HG03108 (cell line): ENCODE measurements at regions not wholly inside any gene's neighbourhood (a gene's known extent, or its start where the extent isn't known, plus 50 kb on each side); places are given as distances from the start of the nearest gene placed in this dataset.
"Not testable (repeated sequence)": the region's sequence is repeated elsewhere in the genome, so short reads cannot be mapped to it uniquely, and the experiment has no call there.

Experiments used
- ATAC-seq: cut with Tn5 transposase; IDR thresholded peaks from one replicate; pipeline ENCODE4 v1.9.1; 2021; ENCODE audit warnings: moderate library complexity; ENCODE audit not compliant: unreplicated experiment

DNA sequence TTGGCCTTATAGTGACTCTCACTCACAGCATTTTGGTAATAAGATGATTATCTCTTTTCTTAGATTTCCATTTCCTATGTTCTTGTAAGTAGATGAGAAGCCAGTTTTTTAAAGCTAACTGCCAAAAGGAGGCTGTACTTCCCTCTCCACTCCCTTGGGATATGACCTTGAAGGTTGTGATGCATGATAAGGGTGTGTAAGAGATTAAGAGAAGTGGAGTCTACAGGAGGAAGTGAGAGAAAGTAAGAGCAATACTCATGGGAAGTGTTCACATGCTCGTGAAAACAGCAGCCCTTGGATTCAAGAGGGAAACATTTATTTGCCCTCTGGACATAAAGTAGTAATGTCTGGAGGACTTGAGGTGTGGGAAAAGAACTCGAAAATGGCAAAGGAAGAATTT is 171.5 kb downstream of the EVA1A start:
- ATAC-seq = no peak

DNA sequence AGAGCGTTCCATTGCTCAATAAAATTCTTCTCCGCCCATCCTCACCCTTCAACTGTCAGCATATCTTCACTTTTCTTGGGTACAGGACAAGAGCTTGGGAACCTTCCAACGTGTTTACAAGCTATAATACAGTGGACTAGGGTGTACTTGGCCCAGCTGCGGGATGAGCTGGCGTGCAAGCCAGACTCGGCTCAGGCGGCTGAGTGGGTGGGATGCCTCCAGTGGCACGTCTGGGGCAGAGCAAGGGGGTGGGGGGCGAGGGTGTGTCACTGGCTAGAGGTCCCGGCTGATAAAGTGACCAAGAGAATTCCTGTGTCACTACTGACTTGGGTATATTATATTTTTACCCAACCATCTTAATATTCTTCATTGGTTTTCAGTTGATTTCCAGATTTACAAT is 179.7 kb downstream of the EVA1A start:
- no peak for ATAC-seq

DNA sequence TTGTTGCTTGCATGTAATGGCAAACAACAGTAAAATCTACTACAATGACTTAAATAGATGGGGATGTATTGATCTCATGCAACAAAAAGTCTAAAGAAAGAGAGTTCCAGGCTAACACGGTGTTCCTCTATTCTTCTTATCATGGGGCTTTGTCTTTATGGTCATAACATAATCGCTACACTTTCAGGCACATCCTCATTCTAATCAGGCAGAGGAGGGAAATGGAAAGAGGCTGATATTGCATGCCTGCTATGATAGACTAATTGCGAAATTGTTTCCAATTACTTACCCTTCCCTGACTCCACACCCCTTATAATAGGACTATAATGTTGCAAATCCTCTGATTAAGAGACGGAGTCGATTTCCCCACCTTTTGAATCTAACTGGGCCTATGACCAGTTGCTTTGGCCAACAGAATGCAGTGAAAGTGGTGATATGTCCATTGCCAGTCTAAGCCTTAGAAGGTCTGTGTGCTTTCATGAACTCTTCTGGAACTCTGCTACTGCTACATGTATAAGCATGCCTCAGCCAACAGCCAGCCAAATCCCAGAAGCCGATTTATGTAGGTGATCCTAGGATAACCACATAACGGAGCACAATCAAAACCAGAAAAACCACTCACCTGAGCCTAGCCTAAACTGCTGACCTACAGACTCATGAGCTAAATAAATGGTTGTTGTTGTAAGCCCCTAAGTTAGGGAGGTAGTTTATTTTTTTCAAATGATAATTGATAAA is 180.3 kb upstream of the TACR1 start:
- no peak for ATAC-seq

DNA sequence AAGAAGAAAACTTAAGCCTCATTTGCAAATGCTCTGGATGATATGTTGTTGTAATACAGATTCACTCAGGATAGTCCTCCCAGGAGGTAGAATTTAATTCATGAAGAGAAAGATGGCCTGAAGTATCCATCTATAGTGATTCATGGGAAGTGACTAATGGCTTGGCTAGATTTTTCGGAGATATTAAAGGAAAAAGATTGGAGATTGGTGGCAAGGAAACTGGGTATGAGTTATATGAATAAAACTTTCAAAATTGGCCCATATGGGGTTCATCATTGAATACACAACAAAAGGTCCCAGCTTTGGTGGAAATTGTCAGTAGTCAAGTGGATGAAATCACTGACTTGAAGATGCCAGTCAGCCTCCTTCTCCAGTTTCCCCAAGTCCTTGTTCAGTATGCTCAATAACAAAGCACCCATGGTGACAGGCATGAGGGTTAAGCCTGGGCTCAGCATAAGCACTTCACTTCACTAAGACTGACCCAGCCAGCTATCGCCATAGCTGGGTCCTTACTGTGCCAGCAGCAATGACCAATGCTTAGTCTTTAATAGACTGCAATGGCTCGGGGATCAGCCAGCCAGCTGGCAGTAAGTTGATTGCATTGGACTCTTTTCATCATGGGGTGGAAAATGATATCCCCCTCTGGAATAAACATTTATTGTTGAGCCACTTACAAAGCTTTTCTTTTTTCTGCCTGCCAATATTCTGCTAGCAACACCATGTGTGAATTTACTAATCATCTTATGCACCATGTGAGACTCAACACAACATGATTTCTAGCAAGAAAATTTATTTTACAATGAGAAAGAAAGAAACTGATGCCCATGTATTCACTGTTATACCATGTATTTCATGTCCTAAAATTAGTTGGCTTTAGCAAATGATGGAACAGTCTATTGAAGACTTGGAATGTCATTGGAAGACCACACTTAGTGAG is 176.6 kb upstream of the TACR1 start:
- ATAC-seq = no peak

DNA sequence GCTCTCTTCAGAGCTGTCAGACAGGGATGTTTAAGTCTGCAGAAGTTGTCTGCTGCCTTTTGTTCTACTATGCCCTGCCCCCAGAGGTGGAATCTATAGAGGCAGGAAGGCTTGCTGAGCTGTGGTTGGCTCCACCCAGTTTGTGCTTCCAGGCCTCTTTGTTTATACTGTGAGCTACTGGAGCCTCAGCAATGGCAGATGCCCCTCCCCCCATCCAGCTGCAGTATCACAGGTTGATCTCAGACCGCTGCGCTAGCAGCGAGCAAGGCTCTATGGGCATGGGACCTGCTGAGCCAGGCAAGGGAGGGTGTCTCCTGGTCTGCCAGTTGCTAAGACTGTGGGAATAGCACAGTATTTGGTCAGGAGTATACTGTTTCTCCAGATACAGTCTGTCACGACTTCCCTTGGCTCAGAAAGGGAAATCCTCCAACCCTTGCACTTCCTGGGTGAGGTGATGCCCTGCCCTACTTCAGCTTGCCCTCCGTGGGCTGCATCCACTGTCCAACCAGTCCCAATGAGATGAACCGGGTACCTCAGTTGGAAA is 175.2 kb upstream of the TACR1 start:
- ATAC-seq = not testable (repeated sequence)

DNA sequence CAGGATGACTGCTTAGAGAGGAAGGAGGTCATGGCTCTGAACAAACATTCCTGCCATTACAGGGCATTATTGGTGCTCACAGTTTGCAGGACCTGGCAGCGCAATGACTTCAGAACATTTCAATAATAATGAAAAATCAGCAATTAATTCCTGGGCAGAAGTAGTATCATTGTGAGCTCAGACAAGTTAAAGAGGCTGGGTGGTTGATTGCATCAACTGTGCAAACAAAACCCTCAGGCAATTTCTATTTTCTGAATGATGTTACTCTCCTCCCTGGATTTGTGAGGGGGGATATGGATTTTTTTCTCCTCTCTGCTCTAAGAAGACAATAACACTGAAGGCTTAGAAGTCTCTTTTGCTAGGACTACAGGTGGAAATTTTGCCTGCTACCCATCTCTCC is 168.1 kb upstream of the TACR1 start:
- ATAC-seq = no peak

DNA sequence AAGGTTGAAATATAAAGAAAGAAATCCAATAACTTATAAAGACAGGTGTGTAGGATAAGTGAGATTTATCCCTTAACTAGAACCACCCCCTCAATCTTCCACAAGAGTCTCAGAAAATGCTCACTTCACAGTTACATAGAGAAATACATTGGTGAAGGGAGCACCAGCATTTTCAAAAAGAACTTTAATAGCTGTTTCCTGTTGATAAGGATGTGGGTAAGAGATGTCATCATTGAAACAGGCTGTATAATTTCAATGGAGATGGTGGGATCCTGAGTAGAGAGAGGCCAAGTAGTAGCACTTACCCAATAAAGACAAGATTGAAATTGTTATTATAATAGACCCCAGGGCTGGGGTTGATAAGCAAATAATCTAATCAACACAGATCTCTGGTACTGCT is 162.2 kb upstream of the TACR1 start:
- no peak for ATAC-seq

DNA sequence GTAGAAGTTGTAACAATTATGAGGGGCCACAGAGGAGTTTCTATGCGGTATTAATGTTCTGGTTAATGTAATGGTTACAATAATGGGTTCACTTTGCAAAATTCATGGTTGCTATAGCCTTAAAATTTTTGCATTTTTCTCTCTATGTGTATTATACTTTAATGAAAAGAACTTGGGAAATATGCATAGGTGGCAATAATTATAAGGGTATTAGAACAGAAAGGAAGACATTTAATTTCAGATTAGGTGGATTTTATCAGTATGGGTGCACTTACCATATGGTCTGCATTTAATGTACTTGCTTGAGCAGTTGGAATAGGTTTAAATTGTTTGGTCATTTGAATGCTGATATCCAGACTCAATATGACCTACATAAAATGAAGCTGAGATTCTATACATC is 161.6 kb upstream of the TACR1 start:
- no peak for ATAC-seq

DNA sequence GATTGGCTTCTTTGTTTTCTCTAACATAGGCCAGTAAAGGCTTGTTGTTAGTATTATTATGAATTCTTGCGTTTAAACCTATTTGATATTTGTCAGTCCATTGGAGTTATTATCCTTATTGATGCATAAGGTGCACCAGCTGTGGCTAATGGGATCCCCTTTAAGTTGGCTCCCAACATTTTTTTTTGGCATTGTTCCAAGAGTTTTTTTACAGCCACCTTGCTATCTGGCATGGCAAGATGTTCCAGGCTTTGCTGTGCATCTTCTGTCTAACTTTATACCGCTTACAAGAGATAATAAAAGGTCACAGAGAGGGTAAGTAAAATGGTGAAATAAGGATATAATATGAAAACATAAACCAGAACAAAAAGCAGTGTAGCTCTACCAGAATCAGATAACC is 157.5 kb upstream of the TACR1 start:
- no peak for ATAC-seq

DNA sequence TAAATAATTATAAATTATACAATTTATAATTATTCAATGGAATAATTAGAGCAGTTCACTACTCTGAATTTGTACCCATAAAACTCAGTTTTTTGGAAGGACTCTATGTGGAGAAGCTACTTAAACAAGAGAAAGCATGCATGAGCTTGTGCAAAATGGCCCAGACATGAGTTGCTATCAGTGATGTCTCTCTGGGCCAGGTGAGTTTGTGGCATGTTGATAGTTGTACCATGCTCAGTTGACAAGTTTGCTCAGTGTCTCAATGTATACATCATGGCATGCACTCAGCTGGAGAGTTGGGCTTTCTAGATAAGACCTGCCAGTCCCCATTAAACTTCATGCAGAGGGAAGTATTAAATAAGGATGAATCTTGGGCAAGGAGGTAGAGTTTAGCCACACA is 153.8 kb upstream of the TACR1 start:
- ATAC-seq = no peak

DNA sequence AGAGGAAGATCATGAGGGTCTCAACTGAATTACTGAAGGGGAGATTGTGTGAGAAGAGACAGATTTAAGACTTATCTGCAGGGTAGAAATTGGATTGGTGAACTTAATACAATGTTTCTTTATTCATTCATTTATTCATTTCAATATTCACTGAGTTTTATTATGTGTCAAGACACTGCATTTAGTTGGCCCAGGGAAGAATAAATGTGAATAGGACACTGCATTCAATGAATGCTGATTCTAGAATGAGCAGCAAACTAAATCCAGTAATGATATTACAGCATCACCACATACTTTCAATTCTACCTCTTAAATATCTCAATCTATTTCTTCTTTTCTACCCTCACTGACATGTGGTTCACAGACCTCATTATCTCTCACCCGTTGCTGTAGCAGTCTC is 149.0 kb upstream of the TACR1 start:
- no peak for ATAC-seq

DNA sequence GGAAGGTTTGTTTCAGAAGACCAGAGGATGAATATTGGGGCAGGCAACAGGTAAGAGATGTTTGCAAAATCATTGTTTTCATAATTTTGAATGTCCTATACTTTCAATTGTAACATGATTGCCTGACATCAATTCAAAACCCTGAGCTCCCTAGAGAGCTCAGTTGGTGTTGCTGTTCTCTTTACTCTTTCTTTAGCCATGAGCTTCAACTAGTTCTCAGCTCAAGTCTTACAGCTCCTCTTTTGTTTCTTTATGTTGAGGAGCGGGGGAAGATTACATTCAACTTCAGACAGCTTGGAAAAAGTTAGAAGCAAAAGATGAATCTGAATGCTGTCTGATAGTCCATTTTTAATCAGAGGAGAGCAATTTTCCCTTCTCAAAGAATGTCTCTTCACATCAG is 144.8 kb upstream of the TACR1 start:
- ATAC-seq = no peak

DNA sequence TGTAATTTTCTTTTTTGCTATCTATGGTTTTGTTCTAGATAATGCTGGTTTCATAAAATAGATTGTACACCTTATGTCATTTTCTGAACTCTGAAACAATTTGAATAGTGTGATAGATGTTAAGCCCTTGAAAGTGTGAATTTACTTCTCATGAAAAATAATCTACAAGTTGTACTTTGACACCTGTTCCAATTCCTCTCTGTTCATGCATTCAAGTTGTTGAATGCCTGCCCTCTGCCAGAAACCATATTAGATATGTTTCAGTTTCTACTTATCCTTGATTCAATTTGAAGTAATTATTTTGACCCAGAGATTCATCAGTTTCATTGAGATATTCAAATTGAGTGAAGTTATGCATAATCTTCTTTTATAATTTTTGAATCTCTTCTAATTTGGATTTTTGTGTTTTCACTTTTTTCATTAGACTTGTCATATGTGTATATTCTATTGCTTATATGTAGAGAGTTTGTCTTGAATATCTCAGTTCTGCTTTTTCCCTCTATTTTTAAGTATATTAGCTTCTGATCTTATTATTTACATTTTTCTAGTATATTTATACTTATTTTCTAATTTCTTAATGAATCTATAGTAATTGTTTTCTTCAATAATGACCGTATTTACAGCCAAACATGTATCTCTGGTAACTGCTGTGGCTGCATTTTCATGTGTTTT is 143.3 kb upstream of the TACR1 start:
- no peak for ATAC-seq

DNA sequence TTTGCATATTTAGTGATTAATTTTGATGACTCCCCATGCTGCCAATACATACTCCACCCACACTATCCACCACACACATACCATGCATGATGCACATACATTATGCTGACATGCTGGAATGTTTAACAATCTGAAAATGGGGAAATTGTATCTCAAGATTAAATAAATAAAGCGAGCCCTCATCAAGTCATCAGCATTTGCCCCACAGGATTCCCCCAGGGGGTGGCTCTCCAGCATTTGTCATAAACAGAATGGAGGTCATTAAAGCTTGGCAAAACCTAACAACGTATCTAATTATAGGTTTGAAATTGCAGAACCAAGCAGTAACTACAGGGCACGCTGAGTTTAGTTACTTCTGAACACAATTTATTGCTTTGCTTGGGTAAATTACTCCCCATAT is 141.2 kb upstream of the TACR1 start:
- no peak for ATAC-seq

DNA sequence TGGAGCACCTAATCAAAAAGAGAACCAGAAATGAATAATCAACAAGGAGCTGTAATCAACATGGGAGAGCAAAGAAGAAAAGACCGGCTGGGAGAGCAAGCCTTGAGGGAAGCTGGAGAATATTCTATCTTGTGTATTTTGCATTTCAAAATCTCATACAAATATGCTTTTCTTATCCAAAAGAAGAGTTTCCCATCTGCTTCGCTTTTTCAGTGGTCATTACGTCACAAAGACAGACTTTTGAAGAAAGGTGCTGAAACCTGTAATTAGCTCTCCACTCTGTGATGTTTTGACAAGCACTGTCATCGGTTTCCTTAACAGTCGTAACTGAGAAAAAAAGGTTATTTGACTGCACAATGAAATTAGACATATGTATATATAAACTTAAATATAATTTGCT is 139.1 kb upstream of the TACR1 start:
- no peak for ATAC-seq

DNA sequence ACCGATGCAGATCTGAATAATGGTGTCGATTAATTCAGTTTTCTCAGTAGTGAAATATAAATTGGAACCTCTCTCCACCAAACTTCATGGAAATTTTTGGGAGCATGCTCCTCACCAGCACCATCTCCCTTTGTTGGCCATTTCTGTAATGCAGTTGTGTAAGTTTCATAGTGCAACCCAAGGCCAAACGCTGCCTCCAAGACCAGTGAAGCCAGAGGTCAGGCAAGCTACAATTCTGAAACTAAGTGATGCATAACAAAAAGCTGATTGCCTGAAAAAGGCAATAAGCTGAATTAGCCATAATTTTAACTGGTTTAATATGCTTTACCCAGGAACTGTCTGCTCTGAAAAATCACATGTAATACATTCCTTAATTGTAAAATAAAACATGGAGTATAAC is 138.3 kb upstream of the TACR1 start:
- ATAC-seq = no peak

DNA sequence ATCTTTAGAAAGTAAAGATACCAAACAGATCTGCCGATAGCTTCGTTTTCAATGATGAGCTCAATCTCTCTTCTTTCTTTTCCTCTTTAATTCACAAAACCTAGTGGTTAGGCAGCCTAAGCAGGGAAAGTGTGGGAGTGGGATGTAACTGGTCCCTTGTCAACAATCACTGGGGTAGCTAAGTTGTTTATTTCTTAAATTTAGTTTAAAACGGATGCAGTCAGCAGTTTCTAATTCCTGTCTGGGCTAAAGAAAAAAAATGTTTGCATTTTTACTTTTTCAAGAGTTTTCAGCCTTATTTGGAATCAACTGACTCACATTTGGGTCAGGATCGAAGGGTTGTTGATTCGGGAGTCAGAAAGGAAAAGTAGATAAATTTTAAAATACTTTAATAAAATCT is 137.7 kb upstream of the TACR1 start:
- no peak for ATAC-seq

DNA sequence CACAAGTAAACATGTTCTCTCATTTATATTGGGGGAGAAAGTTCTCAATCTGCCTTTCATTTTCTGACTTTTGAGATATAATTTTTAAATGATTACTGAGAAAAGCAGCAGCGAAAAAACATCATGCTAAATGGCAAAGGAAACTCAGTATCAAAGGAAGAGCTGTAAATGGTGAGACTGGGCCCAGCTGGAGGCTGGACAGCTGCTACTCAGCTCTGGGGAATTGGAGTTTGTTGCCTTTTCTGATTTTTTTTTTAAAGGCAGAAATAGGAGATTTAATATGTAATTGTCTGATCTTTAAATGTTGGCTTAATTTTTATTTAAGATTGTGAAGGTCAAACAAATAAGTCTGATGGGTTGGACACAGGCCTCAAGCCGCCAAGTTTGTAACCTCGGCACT is 137.1 kb upstream of the TACR1 start:
- no peak for ATAC-seq

DNA sequence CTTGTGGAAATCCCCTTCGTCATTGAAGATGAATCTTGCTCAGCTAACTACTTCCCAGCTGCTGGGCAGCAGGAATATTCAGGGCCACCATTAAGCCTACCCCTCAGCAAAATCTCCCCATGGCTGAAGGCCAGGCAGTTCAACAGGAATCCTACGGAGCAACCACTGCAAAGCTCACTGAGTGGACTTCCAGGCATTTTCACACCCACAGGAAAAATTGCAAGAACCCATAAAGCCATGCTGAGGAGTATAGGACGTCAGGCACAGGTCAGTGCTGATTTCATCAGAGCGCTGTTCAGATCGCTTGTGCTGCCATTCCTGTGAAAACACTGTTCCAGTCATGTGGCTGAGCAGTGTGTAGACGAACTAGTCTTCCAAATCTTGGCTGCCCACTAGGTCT is 134.8 kb upstream of the TACR1 start:
- ATAC-seq = no peak

DNA sequence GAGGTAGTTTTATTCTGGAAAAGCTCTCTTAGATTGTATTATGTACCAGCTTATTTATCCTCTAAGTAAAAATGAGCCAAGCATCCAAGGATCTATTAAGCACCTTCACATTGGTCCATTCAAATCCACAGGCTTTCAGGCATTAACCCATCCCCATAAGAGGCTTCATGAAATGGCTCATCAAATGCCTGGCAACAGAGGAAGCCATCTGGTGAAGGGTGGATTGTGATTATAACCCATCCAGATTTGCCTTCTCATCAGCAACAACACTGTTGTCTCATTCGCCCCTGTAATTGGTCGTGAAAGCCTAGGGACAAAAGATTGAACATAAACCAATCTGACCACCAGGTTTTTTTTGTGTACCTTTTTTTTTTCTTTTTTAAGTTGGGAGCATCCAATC is 134.3 kb upstream of the TACR1 start:
- ATAC-seq = no peak

DNA sequence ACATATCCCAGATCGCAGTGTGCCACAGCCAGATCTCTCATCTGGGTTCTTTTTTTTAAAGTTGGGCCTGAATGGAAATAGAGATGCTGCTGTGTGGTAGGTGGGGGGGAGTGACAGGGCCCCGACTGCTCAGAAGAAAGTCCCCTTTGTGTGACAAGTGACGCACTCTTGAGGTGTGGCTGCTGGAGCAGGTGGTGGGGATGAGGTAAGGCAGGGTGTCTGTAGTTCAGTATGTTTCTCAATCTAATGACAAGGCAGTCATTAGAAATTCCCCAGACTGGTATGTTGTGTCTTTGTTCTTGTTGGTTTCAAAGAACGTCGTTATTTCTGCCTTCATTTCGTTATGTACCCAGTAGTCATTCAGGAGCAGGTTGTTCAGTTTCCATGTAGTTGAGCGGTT is 128.8 kb upstream of the TACR1 start:
- ATAC-seq = no peak

DNA sequence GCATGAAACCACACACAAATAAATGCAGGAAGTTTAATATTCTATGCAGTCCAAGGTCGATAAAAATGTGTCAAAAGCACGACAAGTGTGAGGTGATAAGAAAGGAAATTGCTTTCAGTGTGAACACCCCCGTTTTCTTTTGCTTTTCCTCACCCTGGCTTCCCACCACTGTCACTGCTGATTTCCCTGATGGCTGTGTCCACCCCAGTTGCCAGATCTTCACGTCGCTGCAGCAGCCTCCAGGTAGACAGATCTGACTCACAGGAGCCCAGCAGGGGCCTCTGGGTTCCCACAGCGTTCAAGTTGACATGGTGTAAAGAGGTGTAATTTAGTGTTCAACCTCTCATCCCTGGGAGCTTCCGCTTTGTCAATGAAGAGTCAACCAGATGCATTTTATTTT is 128.0 kb upstream of the TACR1 start:
- ATAC-seq = no peak
